Activated CD8-positive, alpha-beta memory T cell treated with anti-CD3 and anti-CD28 coated beads, Interleukin-2, amount 50 U/mL, for 24 hours (primary cell): ENCODE measurements at regions not wholly inside any gene's neighbourhood (a gene's known extent, or its start where the extent isn't known, plus 50 kb on each side); places are given as distances from the start of the nearest gene placed in this dataset.
"Not testable (repeated sequence)": the region's sequence is repeated elsewhere in the genome, so short reads cannot be mapped to it uniquely, and the experiment has no call there.

Experiments used
- DNase-seq: peaks from one replicate; pipeline ENCODE4 v3.0.0-alpha.2; 2020; ENCODE audit errors: extremely low read depth

DNA sequence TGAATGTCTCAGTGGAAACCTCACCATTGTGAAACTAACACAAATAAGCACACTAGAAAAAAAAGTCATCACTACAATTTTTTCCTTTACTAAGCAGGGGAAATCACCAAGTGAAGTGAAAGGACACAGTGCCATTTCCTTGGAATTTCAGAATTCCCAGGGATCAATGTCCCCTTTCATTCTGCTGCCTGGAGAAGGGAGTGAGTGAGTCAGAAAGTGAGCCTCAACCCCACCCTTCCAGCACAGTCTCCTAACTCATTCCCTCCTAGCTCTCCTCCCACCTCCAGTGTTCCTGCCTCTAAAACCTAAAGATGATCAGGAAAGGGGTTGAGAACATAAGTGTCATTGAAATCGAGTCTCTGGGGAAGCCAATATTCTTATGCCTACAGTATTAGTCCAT, 608.5 kb downstream of the RNF144A start:
- DNase-seq, result no peak

DNA sequence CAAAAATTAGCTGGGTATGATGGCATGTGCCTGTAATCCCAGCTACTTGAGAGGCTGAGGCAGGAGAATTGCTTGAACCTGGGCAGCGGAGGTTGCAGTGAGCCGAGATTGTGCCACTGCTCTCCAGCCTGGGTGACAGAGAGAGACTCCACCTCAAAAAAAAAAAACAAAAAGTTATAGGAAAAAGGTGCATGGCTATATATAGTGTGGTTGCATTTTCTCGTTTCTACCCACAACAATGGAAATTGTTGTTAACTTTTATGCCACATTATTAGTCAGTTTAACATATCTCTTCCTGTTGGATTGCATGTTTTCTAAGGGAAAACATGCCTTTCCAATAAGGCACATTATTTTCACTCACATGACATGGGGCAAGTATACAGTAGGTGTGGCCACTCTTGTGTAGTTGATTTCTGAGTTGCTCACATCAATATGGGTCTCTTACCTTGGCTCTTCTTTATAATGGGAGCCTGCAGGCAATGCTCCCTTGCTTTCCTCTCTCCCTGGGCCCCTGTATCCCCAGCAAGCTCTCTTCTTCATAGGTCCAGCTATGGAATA, 610.0 kb downstream of the RNF144A start:
- no peak for DNase-seq

DNA sequence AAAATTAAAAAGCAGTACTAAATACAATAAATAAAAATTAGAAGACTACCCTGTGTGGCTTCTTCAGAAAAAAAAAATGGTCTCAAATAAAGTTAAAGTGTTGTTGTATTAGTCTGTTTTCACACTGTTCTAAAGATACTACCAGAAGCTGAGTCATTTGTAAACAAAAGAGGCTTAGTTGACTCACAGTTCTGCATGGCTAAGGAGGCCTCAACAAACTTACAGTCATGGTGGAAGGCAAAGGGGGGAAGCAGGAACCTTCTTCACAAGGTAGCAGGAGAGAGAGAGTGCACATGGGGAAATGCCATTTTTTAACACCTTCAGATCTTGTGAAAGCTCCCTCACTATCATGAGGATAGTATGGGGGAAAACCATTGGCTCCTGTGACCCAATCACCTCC, 612.8 kb downstream of the RNF144A start:
- DNase-seq, result no peak

DNA sequence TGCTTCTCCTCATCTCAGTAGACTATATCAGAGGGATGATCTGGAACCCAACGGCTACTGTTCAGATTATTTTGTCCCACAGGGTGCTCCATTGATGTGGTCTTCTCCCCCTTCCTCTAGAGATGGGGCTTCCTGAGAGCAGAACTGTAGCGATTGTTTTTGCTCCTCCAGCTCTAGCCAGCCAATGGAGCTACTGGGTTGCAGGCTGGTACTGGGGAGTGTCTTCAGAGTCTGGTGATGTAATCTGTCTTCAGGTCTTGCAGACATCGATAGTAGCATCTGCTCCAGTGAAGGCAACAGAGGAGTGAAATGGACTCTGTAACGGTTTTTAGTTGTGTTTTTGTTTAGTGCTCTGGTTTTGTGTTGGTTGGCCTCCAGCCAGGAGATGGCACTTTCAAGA, 621.9 kb downstream of the RNF144A start:
- no peak for DNase-seq

DNA sequence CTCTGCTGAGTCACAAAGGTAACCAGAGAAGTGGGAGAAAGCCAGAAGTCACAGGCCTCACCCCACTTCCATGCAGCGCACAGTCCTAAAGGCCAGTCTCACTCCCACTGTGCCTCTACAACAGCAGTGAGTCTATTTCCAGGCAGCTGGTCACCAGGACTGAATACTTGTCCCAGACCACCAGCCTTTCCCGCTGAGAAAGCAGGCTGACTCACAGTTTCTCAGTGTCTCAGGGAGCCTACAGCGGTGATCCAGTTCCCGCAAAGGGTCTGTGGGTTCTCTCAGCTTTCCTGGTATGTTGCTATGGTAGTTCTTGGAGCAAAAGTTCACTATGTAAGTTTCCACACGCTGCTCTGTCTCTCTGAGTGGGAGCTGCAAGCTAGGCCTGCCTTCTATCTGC, 622.5 kb downstream of the RNF144A start:
- DNase-seq, result no peak

DNA sequence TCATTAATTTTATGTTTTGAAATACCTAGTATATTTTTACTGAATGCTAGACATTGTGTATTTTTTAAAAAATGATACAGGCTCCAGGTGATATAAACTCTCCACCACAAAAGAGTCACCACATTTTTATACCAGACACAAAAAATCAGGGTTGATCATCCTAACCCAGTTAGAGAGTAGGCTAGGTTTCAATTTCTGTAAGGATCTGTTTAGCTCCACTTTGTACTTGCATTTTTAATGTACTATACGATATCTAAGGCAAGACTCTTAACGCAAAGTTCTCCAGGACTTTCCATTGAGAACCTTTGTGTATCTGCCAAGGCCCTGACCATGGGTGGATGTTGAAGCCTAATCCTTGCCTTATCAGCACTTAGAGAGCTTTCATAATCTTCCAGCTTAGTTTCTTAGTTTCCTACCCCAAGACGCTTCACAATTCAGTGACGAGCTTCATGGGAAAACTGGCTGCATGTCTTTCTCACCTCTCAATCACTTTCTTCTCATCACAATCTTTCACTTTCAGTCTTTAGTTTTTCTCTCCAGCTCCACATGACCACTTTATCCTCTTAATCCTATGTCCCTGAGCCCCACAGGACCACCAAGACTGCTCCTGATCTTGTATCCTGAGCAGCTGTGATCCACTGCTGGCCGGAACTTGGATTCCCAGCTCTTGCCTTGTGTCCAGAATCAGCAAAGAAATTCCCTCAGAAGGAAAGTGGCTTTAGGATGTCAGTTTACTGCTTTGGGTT, 635.8 kb downstream of the RNF144A start:
- no peak for DNase-seq

DNA sequence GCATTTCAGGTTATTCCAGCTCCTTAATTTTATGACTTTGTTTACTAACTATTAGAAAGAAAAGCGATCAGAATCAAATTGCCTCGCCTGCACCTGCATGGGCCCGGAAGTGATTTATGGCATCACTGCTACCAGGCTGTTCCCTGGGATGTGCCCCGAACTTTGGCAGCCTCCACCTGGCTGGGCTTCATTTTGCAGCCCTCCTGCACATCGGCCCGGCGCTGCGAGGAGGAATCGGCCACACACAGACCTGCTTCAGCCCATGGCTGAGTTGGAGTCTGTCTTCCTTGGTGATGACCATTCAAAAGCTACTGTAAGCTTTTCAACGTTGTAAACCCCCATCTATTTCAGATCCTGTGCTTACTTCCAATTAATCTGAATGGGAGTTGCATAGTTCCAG, 638.0 kb downstream of the RNF144A start:
- DNase-seq, result no peak

DNA sequence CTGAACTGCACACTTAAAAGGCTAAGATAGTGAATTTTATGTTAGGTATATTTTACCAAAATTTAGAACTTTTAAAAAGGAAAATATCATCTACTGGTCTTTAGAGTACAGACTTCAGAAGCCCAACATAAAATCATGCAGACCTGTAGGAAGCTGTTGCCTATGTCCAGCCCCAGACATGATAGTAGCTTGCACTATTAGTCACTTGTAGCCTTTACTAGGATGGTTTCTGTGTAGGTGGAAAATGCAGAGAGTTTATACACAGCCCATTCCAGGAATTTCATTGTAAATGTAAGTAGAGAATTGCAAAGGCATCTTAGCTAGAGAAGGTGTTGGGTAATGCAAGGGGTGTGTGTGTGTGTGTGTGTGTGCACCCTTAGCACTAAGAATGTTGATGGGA, 640.2 kb downstream of the RNF144A start:
- DNase-seq, result no peak

DNA sequence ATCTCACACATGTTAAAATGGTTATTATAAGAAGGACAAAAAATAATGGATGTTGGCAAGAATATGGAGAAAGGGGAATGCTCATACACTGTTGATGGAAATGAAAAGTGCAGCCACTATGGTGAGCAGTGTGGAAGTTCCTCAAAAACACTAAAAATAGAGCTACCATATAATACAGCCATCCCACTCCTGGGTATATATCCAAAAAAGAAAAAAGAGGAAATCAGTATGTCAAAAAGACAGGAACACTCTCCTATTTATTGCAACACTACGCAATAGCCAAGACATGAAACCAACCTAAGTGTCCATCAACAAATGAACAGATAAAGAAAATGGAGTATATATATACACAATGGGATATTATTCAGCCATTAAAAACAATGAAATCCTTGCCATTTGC, 642.6 kb downstream of the RNF144A start:
- no peak for DNase-seq

DNA sequence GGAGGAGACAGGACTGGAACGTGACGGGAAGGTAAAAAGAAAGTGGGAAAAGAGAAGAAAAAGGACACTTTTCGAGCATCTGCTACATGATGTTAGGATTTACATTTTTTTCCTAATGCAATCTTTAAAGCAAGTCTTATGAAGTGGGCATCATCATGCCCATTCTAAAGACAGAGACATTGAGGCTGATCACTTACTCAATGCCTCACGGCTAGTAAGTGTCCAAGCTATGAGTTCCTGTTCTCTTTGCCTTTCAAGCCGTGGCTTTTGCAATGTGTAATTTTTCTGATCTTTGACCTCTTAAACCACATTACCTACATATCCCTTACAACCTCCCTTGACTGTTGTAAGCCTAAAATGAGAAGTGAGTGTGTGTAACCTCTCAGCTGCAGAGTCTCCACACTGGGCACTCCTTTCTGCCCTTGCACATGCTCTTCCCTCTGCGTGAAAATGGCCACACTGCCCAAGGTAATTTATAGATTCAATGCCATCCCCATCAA, 649.2 kb downstream of the RNF144A start:
- DNase-seq, result no peak

DNA sequence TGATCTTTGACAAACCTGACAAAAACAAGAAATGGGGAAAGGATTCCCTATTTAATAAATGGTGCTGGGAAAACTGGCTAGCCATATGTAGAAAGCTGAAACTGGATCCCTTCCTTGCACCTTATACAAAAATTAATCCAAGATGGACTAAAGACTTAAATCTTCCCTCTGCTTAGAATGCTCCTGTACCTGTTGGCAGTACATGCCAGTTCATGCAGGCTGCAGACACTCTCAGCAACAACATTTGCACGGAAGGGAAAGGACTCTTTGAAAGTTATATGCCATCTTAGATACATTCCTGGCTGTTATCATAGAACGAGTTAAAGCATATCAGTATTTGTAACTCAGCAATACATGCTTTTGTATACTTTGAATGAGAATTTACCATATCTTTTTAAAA, 649.9 kb downstream of the RNF144A start:
- not testable (repeated sequence) for DNase-seq

DNA sequence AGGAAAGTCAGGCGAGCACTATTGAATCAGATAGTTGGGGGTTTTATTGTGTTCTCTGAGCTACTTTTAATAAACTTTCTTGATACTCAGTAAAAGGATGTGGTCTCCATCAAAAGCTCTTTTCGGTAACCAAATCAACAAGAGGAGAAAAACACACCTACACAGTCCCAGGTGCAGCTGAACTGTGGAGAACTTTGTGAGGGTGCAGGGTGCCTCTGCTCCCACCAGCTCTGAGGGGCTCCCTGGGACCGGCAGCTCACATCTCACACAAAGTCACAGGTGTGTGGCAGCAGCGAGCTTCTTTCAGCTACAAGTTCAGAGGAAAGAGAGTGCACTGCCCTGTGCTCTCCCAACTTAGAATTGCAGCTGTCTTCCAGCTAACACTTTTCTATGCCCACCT, 650.4 kb downstream of the RNF144A start:
- peak; percentile 35 for DNase-seq

DNA sequence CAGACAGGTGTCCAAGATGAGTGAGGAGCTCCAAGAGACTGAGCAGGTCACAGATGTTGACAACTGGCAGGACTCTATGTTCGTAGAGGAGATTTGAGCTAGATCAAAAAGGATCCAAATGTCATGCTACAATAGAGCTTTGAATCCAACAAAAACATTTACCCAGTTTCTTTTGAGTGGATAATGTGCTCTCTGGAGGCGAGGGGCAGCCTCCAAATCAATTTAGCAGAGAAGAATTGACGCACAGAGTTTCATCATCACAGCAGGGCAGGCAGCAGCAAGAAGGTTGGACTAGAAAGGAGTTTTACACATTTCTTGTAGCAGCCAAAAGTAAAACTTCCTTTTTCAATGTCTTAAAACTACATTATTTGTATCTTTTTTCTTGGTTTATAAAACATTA, 653.0 kb downstream of the RNF144A start:
- no peak for DNase-seq

DNA sequence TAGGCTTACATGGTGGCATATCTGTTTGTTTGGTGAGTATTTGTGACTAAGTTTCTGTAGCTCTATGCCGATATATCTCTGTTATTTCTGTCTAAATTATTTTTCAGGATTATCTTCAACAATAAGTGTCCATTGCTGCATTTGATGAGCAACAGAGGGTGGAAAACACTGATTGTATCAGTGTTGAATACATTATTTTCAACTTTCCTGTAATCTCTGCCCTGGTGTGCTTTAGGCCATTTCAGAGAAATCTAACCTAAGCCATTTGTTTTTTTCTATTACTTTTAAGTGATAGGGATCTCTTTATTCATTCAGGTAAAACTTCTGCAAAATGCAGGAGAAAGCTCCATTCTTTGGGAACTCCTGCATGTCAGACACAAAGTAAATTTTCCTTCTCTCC, 654.5 kb downstream of the RNF144A start:
- no peak for DNase-seq

DNA sequence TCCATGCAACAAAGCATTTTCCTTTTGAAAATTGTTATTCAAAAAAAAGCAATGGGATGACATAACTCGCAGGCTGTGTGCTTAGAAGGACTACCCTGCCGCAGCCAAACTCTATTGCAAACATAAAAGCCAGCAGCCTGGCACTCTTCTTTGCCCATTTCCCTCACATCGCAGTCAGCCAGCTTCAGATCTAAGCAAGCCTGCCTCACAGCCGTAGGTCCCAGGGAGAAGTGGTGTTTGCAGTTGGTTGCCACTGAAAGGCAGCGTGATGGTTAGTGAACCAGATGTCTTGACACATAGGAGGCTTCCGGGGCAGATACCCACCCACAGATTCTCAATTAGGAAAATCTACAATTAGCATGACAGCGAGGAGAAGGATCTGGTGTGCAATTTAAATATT, 655.2 kb downstream of the RNF144A start:
- peak; percentile 14 for DNase-seq

DNA sequence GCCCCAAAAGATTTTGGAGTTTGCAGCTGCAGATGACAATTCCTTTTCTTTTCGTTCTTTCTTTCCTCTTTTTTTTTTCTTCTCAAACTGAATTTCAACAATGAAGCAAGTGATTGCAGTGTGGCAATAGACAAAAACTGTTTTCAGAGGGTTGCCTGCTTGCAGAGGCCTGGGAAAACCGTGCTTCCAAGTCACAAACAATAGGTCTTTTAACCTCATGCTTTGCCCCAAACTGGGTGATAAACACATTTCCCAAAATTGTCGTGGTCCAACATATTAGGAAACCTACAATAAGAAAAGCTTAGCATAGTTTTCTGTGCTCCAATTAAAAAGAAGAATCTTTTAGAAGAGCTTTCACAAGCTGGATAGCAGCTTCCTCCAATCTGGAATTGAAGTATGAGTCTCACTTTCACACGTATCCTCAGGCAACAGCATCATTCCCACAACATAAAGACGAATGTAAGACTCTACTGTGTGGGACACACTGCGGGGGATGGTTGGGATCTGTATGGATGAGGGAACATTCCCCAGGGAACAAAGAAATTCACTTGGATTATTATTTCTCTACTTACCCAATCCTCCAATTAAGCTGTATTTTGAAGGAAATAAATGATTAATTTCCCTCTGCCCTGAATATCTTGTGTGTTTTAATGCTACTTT, 656.1 kb downstream of the RNF144A start:
- no peak for DNase-seq

DNA sequence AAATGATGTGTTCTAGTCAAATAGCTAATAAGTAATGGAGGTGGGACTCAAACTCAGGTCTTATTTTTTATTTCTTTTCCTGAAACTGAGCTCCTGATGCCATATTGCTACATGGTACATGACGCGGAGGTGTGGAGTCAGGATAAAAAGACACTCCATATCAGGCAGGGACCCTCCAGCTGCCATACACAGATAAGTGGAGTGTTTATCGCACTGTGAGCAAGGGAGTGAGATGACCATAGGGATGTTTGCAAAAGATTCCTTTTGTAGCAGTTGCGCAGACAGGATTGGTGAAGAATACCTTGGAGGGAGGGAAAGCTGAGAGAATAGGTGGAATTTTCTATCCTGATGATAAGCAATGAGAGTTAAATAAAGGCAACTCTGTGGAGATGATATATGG, 657.2 kb downstream of the RNF144A start:
- DNase-seq, result no peak

DNA sequence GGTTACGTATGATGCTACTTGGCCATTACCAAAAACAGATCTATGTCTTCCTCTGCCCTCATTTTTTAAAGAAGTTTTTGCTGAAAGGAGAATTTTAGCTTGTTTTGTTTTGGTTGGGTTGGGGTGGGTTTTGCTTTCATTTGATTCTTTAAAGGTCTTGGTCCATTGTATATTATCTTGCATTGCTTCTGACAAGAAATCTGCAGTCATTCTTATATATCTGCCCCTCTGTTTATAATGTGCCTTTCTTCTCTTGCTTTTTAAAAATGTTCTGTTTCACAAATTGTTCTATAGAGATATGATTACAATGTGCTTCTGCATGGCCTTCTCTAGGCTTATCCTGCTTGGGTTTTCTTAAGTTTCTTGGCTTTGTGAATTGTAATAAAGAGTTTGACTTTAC, 660.6 kb downstream of the RNF144A start:
- no peak for DNase-seq

DNA sequence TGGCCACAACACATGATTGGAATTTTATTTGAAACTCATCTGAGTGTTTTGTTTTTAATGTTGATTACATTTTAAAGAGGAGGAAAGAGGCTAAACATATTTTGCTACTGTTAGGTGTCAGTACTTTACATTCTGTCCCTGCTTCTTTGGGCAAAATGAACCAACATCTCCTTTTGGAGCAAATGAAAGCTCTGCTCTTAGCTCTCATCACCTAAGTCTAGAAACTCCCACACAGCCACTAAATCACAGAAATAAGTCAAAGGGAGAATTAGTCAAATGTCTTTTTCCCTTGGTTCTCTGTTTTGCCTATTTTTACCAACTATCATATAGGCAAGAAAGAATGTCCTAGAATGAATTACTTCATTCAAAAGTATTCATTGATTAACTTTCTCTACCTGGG, 666.8 kb downstream of the RNF144A start:
- no peak for DNase-seq

DNA sequence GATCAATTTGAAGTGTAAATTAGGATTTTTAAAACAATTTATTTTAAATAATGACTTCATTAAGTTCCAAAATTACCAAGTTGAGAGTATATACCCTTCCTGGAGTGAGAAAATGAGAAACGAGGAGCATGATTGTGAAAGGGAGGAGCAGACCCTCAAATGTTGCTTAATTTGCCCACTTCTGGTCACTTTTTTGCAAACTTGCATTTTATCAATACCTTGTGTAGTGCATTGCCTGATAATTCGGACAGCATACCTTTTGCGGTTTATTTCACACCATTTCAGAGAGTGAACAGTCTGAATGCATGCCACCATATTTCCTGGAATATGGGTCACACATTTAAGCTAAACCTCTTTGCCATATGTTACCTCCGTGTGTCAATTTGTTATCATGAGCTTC, 669.7 kb downstream of the RNF144A start:
- no peak for DNase-seq

DNA sequence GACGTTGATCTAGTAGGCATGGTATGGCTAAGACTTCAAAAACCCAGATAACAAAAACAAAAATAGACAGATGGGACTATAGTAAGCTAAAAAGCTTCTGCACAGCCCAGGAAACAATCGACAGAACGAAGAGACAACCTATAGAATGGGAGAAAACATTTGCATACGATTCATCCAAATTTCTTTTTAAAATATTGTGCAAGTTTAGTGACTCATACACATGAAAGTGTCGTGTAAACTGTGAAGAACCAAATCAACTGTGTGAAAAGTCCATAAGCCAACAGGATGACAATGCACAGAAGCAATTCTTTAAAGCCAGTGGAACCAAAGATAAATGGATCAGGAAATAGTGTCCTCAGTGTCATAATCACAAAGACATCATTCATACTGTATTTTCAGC, 671.1 kb downstream of the RNF144A start:
- no peak for DNase-seq

DNA sequence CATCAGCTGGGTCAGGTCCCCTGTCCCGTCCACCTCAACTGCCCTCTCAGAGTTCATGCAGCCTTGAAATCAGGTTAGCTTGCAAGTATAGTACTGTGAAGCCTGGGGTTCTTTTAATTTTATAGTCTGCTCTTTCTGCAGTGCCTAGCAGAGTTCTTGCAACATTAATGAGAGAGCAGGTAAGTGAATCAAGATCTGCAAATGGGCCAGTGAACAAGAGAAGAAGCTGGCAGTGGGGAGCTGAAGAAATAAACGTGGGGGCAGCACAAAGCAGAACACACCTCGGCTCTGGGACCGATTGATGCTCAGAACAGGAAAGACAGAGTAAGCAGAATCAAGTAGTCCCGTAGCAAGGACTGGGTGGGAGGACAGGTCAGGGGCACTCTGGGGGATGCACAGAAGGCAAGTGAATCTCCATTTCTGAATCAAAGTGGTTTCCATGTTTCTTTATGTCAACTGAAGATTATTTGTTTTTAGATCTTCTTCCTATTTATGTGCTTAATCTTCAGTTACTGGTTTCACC, 675.5 kb downstream of the RNF144A start:
- DNase-seq, result no peak

DNA sequence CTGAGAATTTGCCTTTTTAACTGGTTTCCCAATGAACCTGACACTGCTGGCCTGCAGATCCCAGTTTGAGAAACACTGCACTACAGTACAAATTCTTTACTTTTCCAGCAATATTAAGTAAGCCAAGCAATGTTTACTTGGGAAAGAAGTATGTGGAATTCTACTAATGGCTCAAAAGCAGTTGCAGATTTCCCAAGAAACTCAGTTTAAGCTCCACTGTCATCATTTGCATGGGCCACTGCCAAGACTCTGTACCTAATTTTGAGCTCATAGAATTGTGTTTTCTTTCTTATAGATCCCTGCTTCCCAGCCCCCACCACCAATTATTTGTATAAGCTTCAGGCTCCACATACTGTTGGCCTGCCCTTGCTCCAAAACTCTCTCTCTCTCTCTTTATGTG, 676.1 kb downstream of the RNF144A start:
- no peak for DNase-seq
